NCI-H1436 (cell line): ENCODE measurements at regions not wholly inside any gene's neighbourhood (a gene's known extent, or its start where the extent isn't known, plus 50 kb on each side); places are given as distances from the start of the nearest gene placed in this dataset.
"Not testable (repeated sequence)": the region's sequence is repeated elsewhere in the genome, so short reads cannot be mapped to it uniquely, and the experiment has no call there.

ENCODE experiments used
- DNase-seq: peaks from one replicate; lab custom pipeline; 2025; lab: John Stamatoyannopoulos, UW

- no peak for DNase-seq
Measured at GRCh38 chr10:108966005-108966404, 957.3 kb downstream of the XPNPEP1 start.

GRCh38 chr10:108962172-108962571 is 961.1 kb downstream of the XPNPEP1 start:
- DNase-seq, result no peak

- no peak for DNase-seq
Measured at GRCh38 chr10:108957681-108958080, 965.6 kb downstream of the XPNPEP1 start.

GRCh38 chr10:108956149-108956548 is 967.2 kb downstream of the XPNPEP1 start:
- DNase-seq, result no peak

GRCh38 chr10:108920029-108920428 is 1003.3 kb downstream of the XPNPEP1 start:
- not testable (repeated sequence) for DNase-seq

- no peak for DNase-seq
Measured at GRCh38 chr10:108913300-108913699, 1010.0 kb downstream of the XPNPEP1 start.

- DNase-seq, result no peak
Measured at GRCh38 chr10:108911814-108912541, 1011.3 kb downstream of the XPNPEP1 start.

- DNase-seq, result no peak
Measured at GRCh38 chr10:108908096-108908495, 1015.2 kb downstream of the XPNPEP1 start.

GRCh38 chr10:108905821-108906220 is 1017.5 kb downstream of the XPNPEP1 start:
- no peak for DNase-seq

GRCh38 chr10:108905171-108905570 is 1018.1 kb downstream of the XPNPEP1 start:
- DNase-seq, result no peak

GRCh38 chr10:108904163-108904838 is 1019.0 kb downstream of the XPNPEP1 start:
- DNase-seq, result no peak

- no peak for DNase-seq
Measured at GRCh38 chr10:108902619-108903285, 1020.6 kb downstream of the XPNPEP1 start.

GRCh38 chr10:108901781-108902618 is 1021.3 kb downstream of the XPNPEP1 start:
- no peak for DNase-seq

GRCh38 chr10:108899670-108900069 is 1023.6 kb downstream of the XPNPEP1 start:
- DNase-seq, result no peak

- DNase-seq, result no peak
Measured at GRCh38 chr10:108894402-108895301, 1028.7 kb downstream of the XPNPEP1 start.

GRCh38 chr10:108877095-108877561 is 1046.2 kb downstream of the XPNPEP1 start:
- no peak for DNase-seq

GRCh38 chr10:108872854-108873253 is 1050.5 kb downstream of the XPNPEP1 start:
- no peak for DNase-seq

- no peak for DNase-seq
Measured at GRCh38 chr10:108868881-108869280, 1054.4 kb downstream of the XPNPEP1 start.

- DNase-seq, result no peak
Measured at GRCh38 chr10:108862676-108863350, 1060.5 kb downstream of the XPNPEP1 start.

- DNase-seq, result no peak
Measured at GRCh38 chr10:108861181-108861754, 1062.0 kb downstream of the XPNPEP1 start.
